ENCODE measurements at regions not wholly inside any gene's neighbourhood (a gene's known extent, or its start where the extent isn't known, plus 50 kb on each side); places are given as distances from the start of the nearest gene placed in this dataset.

DNA sequence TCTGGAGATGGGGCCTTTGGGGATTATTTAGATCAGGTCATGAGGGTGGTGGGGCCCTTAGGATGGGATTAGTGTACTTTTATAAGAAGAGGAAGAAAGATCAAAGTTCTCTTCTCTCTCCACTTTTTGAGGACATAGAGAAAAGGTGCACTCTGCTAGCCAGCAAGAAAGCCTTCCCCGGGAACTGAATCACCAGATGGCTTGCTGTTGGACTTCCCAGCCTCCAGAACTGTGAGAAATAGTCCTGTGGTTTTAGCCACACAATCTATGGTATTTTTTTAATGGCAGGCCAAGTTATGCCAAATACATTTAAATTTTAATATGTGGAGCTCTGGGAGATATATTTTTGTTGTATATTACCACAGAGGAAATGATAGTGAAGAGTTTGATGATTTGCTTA is 385.8 kb downstream of the KLF12 start:
- TF ChIP-seq, protein P1, sequence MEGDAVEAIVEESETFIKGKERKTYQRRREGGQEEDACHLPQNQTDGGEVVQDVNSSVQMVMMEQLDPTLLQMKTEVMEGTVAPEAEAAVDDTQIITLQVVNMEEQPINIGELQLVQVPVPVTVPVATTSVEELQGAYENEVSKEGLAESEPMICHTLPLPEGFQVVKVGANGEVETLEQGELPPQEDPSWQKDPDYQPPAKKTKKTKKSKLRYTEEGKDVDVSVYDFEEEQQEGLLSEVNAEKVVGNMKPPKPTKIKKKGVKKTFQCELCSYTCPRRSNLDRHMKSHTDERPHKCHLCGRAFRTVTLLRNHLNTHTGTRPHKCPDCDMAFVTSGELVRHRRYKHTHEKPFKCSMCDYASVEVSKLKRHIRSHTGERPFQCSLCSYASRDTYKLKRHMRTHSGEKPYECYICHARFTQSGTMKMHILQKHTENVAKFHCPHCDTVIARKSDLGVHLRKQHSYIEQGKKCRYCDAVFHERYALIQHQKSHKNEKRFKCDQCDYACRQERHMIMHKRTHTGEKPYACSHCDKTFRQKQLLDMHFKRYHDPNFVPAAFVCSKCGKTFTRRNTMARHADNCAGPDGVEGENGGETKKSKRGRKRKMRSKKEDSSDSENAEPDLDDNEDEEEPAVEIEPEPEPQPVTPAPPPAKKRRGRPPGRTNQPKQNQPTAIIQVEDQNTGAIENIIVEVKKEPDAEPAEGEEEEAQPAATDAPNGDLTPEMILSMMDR (IDR thresholded peaks at IDR 0.05): no peak
- no peak for TF ChIP-seq POLR2A (IDR thresholded peaks at IDR 0.05)

All from ovary (tissue), 3 donors.